HT-29 (cell line): ENCODE measurements at regions not wholly inside any gene's neighbourhood (a gene's known extent, or its start where the extent isn't known, plus 50 kb on each side); places are given as distances from the start of the nearest gene placed in this dataset.
A peak's percentile ranks its signal among the peaks of the same experiment; 100 is the strongest.

ENCODE experiments used
- DNase-seq: peaks from one replicate; pipeline ENCODE4 v3.0.0-alpha.2; 2015; ENCODE audit warnings: low spot score

DNA sequence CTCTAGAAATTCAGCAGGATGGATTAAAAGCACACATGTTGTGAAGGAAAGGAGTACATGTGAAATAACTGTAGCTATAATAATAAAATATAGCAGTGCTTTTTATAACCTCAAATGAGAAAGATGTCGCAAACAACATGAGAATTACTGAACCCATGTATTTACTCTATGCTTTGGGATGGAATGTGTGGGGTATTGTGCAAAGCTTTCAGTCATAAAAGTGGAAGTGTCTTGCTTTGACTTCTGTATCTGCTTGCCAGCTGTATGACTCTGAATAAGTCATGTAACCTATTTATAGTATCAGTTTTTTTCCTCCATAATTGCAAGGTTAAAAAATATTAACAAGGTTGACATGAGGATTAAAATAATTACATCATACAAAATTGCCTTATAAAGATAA, 519.3 kb upstream of the CADM2 start:
- DNase-seq: no peak

DNA sequence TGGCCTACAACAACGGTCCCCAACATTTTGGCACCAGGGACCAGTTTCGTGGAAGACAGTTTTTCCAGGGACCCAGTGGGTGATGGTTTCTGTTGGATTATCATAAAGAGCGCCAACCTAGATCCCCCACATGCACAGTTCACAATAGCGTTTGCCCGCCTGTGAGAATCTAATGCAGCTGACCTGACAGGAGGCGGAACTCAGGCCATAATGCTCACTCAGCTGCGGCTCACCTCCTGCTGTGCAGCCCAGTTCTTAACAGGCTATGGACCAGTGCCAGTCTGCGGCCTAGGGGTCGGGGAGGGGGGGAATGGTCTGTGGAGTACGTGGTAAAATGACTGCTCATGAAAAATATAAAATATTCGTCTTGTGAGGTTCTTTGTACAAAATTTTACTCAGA, 518.5 kb upstream of the CADM2 start:
- no peak for DNase-seq

DNA sequence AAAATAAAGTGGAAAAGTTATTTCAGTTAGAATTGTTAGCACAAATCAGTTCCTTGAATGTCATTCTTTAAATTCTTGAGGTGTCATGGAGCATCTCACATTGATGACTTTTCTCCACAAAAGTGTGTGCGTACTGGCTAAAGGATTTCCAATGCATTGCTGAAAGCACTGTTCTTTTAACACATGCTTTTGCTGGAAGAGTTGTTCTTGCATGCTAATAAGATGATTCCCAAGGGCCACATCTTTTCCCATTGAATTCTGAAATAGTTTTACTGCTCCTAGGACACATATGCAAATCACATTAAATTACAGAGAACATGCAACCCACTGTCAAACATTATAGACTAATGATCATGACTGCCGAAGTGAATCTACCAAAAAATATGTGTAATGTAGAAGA, 516.3 kb upstream of the CADM2 start:
- no peak for DNase-seq

DNA sequence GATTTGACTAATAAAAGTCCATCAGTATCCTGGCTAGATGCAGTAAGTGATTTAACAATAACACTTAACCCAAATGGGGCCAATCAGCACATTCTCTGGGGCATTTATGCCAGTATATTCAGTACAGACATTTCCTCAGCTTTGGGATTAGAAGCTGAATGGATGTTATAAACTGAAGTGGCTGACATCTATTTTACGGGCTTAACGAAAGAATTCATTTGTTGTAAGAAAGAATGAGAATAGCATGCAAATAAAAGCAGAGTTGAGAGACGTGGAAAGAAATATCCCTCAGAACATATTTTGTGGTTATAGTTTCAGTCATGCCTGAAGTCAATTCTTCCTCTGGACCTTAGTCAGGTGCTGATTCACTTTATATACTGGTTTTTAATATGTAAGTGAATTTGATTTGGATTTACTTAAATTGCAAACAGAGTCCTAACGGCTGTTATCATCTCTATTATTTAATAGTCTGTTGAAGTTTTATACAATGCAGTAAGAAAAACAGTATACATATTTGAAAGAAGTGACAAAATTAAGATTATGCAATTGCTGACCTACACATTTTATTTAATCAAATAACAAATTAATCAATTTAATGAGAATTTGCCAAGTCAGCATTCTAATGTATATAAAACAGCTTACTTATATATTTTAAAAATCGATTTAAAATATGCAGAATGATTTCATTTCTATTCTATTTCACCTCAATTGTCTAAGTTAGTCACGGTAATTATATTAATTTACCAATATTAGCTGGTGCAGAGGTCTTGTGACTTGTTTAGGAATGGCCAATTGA, 513.9 kb upstream of the CADM2 start:
- no peak for DNase-seq

DNA sequence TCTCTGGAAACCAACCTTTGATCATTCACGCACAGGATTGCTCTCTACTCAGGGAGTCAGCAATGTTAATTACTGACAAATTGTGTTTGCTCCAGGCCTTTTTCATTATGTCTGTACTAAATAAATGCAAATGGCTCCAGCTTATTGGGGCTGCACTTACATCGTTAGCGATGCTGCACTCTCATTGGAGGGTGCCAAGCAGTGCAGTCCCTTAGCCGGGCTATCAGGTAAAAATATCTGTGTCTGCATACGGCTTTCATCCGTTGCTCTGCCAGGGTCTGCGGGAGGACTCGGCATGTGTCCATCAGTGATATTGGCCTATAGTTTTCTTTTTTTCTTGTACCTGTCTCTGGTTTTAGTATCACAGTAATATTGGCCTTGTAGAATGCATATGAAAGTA, 471.5 kb upstream of the CADM2 start:
- DNase-seq: no peak

DNA sequence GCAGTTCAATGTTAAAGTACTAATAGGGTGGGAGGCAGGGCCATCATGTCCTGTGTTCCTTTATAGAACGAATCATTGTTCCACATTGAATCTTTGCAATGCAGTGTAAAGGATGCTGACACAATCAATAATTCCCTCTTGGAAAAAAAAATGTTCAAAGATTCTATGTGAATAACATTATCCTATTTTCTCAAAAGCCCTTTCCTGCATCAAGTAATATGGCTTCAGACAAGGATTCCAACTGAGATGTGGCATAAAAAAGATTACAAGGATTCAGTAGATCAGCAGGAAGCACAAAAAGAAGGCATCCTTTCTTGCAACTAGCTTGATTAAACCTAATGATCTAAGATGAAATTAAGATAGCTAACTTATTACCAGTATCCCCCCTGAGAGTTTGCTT, 454.0 kb upstream of the CADM2 start:
- DNase-seq: no peak

DNA sequence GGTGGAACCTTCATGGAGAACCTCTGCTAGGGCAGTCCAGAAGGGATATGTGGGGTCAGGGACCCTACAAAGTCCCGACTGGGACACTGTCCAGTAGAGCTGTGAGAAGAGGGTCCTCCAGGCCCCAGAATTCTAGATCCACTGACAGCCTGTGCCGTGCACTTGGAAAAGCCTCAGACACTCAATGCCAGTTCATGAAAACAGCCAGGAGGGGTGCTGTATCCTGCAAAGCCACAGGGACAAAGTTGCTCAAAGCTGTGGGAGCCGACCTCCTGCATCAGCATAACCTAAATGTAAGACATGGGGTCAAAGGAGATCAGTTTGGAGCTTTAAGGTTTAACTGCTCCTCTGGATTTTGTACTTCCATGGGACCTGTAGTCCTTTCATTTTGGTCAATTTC, 448.8 kb upstream of the CADM2 start:
- no peak for DNase-seq

DNA sequence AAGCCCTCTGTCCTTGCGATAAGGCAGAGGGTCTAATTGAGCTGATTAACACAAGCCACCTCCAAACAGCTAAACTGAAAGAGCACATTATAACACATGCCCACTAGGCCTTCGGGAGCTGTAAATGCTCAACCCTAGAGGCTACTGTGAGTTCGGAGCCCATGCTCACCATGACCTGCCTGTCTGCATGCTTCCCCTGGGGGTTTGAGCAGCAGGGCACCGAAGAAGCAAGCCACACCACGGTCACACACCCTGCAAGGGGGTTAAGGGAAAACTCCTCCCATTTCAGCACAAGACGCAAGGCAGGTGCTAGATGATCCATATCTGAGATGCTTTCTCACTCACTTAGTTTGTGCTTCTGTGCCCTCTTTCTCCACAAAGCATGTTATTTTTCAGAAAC, 435.9 kb upstream of the CADM2 start:
- no peak for DNase-seq

DNA sequence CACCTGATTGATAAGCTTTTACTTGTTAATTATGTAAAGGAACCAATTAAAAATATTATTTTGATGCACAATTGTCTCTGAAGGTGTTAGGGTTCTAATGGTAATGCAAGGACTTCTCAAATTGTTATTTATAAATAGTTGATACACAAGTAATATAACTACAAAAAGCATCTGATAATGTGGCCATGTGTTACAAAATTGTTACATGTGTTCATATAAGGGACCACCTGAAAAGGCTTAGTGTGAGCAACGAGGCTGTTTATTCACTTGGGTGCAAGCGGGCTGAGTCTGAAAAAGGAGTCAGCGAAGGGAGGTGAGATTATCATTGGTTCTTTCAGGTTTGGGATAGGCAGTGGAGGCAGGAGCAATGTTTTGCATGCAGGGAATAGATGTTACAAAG, 421.9 kb upstream of the CADM2 start:
- no peak for DNase-seq

DNA sequence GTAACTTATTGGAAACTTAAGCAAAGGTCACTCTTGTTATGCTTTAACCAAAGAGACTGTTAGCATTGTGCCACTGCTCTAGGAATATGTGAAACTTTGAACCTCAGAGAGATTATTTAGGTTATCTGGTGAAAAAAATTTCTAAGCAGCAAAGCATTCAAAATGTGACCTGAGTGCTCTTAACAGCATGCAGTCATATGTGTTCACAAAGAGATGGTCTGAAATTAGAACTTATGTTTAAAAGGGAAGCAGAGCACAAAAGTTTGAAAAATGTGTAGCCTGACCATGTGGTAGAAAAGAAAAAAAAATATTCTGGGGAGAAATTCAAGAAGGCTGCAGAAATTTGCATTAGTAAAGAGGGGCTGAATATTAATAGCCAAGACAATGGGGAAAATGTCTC, 420.2 kb upstream of the CADM2 start:
- no peak for DNase-seq

DNA sequence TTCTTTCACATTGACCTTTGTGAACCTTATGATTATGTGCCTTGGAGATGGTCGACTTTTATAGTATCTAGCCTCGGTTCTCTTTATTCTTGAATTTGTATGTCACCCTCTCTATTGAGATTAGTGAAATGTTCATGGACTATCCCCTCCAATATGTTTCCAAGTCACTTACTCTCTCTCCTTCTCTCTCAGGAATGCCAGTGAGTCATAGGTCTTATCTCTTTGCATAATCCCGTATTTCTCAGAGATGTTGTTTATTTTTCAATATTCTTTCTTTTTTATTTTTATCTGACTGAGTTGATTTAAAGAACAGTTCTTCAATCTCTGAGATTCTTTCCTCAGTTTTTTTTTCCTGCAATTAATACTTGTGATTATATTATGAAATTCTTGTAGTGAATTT, 411.6 kb upstream of the CADM2 start:
- DNase-seq: no peak

DNA sequence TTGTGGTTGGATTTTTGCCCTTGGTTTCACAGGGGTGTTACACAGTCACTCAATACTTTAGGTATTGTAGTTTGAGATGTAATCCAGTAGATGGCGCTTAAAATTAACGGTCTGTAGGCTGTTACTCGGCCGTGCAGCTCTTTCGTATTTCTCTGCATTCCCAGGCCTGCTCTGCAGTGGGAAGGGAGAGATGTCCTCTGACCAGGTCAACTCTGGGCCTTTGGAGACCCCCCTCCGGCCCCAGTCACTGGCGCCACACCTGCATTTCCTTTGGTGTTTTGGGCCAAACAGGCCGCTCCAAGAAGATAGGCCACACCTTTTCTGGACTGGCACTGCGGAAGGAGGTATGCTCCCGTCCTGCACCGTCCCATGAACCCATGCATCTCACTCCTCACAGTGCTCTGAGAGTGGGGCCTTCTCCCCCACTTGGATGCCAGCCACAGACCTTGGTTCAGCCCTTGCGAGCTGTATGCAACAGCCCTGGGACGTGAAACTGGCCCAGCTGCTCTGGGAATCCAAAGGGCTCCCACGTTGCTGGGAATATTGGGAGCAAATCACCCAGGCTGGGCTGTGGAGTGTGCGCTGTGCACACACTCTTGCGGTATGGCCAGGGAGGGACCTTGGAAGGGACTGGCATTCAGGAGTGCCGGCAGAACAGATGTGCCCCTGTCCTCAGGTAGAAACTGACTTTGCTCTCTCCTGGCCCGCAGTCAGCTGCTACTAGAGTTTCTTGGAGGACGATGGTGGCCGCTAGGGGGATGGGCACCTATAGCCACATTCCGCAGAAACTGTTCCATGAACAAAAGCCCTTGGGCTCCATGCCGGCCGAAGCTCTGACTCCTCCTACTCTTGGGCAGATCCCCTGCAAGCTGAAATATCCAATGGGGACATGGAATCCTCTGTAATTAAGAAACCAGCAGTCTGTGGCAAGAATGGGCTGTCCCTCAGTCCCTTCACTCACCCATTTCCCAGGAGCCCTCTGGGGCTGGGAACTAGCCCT, 410.5 kb upstream of the CADM2 start:
- DNase-seq: peak; percentile 0

DNA sequence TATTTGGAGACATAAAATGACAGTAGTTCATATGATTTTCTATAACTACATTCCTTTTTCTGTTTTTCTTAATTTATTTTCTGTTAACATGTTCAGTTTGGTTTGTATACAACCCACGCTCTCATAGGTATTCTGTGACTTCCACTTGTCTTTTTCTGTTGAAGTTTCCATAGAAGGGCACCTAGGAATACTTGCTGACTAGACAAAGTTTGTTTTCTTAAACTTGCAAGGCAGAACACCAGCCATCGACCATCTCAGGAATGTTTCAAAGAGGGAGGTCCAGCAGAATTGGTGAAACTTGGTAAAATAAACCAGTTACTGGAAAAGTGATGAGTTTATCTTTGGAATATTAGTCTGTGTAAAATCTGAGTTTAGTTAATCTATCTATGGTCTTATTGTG, 403.2 kb upstream of the CADM2 start:
- DNase-seq: no peak

DNA sequence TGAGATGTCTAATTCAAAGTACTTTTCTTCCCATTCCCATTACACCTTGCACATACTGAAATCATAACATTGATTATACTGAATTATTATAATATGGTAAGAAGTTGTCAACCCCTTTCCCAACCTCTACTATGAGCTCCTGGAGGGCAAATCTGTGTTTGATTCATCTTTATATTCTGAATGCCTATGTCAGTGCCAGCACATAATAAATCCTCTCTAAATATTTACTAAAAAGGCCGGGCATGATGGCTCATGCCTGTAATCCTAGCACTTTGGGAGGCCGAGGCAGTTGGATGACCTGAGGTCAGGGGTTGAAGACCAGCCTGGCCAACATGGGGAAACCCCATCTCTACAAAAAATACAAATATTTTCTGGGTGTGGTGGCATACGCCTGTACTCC, 392.5 kb upstream of the CADM2 start:
- no peak for DNase-seq

DNA sequence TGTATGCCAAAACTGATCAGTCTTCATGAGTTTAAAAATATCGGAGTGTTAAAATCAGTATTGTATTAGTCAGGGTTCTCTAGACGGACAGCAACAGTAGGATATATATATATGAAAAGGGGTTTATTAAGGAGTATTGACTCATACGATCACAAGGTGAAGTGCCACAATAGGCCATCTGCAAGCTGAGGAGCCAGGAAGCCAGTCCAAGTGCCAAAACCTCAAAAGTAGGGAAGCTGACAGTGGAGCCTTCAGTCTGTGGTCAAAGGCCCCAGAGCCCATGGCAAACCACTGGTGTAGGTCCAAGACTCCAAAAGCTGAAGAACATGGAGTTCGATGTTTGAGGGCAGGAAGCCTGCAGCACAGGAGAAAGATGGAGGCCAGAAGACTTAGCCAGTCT, 391.0 kb upstream of the CADM2 start:
- no peak for DNase-seq

DNA sequence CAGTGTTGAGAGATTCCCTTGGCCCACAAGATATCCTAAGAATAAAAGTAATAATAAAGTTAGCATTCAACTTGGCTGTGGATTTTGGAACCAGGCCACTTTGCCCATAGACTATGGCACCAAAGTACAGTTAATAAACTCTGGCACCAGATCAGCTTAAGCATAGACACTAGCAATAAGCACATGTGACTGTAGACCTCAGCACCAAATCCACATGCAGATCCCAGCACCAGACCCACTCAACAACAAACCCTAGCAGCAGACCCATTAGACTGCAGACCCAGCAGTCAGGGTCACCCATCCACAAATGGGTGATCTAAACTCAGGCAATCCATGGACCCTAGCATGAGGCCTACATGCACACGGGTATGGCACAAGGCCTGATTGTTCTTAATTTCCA, 384.8 kb upstream of the CADM2 start:
- no peak for DNase-seq

DNA sequence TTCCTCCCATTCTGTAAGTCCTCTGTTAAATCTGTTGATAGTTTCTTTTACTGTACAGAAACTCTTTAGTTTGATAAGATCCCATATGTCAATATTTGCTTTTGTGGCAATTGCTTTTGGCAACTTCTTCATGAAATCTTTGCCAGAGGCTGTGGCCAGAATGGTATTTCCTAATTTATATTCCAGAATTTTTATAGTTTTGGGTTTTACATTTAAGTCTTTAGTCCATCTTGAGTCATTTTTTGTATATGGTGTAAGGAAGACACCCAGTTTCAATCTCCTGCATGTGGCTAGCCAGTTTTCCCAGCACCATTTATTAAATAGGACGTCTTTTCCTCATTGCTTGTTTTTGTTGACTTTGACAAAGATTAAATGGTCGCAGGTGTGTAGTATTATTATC, 372.4 kb upstream of the CADM2 start:
- DNase-seq: no peak

DNA sequence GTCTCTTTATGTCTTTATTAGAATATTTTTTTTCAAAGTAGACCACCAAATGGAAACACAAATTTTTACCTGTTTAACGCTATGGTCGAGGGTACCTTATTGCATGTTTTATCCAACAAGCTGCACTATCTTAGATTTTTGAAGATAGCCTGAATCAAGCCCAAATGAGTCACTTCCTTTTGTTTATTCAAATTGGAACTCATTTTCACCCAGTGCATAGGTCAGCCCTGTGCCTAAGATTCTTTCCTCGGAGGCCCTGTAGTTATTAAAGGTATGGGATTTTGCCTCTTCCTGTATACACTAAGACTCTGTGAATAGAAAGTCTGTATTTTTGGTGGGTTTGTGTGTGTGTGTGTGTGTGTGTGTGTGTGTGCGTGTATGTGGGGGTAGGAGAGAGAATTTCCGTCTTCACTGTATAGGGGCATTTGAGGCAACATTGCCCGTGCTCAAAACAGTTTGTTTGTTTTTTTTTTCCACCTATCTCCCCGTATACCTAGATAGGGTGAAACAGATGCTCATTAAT, 358.0 kb upstream of the CADM2 start:
- peak; percentile 4 for DNase-seq

DNA sequence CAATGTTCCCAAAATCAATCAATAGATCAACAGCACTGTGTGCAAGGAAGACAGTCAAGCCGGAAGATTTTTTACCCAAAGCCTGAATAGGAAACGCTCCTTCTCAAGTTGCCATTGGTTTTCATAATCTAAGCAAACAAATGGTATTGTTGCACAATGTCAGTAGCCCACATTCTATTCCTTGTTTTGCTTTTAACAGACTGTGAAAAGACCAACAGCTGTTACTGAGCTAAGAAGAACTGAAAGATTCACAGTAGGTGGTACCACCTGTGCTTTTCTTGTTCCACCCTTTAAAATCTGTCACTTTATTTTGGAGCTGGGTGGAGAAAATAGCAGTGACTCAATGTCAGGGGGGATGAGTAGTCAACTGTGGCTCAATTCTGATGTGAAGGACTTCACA, 357.5 kb upstream of the CADM2 start:
- peak; percentile 11 for DNase-seq

DNA sequence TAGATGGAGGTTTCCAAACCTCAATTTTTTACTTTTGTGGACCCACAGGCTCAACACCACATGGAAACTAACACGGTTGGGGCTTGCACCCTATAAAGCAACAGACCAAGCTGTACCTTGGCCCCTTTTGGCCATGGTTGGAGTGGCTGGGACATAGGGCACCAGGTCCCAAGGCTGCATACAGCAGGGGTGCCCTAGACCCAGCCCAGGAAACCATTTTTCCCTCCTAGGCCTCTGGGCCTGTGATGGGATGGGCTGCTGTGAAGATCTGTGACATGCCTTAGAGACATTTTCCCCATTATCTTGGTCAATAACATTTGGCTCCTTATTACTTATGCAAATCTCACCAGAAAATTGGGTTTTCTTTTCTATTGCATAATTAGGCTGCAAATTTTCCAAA, 337.0 kb upstream of the CADM2 start:
- no peak for DNase-seq

DNA sequence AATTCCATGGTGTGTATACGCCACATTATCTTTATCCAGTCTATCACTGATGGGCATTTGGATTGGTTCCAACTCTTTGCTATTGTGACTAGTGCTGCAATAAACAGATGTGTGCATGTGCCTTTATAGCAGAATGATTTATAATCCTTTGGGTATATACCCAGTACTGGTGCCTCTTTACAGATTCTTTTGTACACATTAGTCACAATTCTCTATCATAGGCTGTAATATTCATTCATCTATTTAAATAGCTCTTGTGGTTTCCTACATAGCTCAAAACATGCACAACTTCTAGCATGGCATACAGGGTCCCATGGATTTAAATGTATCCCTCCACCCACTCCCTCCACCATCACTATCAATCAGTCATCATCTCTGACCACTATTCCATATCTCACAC, 324.1 kb upstream of the CADM2 start:
- DNase-seq: no peak

DNA sequence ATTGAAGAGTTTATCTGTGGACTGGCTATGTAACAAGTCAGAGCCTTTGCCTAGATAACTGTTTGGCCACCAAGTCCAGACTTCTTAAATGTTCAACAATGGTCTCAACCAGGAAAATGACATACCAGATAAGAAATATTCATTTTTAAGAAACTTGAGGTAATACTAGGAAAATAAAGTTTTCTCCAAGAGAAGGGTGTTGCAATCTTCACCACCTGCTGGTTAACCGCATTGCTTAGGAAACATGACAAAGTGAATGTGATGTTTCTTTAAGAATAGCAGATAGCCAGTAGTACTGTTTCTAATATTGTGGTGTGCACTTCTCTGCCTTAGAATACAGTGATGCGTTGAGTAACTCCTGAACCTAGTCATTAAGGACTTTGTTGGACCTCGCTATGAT, 321.5 kb upstream of the CADM2 start:
- DNase-seq: no peak

DNA sequence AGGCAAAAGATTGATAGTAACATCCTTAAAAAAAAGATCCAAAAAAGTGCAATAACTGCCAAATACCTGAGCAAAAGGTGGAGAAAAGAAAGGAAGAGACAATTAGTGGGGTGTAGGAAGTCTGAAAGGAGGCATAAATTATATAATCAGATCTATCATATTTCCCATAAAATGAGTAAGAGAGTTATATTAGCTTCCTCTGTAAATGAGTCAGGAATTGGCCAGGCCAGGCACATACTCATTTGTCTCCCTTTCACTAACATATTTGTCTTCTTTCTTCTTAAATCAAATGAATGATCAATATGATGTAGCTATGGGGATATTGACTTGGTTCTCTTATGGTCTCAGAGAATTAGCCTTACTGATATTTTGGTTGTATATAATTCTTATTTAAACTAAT, 292.3 kb upstream of the CADM2 start:
- DNase-seq: no peak
